ENCODE measurements at regions not wholly inside any gene's neighbourhood (a gene's known extent, or its start where the extent isn't known, plus 50 kb on each side); places are given as distances from the start of the nearest gene placed in this dataset.

DNA sequence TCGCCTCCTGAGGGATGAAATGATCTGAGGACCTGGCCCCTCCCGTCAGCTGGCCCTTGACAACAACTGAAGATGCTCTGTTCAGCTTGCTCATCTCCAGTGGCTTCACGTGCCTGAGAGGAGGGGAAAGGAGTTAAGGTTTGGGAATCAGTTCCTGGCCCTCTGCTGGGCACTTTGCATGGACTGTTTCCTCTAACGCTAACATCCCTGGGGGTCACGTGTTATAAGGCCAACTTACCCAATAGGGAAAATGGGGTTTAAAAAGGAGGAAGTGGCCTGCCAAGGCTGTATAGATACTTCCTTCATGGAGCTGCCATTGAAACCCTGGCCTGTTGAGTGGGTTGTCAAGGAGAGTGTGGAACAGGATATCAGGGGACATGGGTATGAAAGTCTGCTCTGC, 65.6 kb downstream of the OR13H1 start:
- TF ChIP-seq CEBPB (IDR thresholded peaks at IDR 0.05; ENCODE audit: low read depth) (no peak), POLR2A (IDR thresholded peaks at IDR 0.05; ENCODE audit: borderline replicate concordance, extremely low read depth, insufficient read depth, insufficient read length) (no peak), POLR2AphosphoS5 (IDR thresholded peaks at IDR 0.05; ENCODE audit: low read depth, low read length) (no peak), TCF7L2 (IDR thresholded peaks at IDR 0.05; ENCODE audit: borderline replicate concordance, extremely low read depth, insufficient read depth, insufficient read length) (no peak), RAD21 (IDR thresholded peaks at IDR 0.05; ENCODE audit: low read depth) (no peak), ZNF274 (IDR thresholded peaks at IDR 0.05; ENCODE audit: low read depth, low read length) (no peak), EGR1 (IDR thresholded peaks at IDR 0.05; ENCODE audit: low read depth) (no peak), EZH2 (IDR thresholded peaks at IDR 0.05) (no peak), ZFX (IDR thresholded peaks at IDR 0.05) (no peak), SRF (IDR thresholded peaks at IDR 0.05; ENCODE audit: low read depth) (no peak)
- TF ChIP-seq, protein P1, sequence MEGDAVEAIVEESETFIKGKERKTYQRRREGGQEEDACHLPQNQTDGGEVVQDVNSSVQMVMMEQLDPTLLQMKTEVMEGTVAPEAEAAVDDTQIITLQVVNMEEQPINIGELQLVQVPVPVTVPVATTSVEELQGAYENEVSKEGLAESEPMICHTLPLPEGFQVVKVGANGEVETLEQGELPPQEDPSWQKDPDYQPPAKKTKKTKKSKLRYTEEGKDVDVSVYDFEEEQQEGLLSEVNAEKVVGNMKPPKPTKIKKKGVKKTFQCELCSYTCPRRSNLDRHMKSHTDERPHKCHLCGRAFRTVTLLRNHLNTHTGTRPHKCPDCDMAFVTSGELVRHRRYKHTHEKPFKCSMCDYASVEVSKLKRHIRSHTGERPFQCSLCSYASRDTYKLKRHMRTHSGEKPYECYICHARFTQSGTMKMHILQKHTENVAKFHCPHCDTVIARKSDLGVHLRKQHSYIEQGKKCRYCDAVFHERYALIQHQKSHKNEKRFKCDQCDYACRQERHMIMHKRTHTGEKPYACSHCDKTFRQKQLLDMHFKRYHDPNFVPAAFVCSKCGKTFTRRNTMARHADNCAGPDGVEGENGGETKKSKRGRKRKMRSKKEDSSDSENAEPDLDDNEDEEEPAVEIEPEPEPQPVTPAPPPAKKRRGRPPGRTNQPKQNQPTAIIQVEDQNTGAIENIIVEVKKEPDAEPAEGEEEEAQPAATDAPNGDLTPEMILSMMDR (IDR thresholded peaks at IDR 0.05 in 2 of 3, conservative IDR thresholded peaks at IDR 0.05 in 1 of 3; ENCODE audit: borderline replicate concordance in 1 of 3, insufficient read depth in 1 of 3, low read depth in 2 of 3, low read length in 2 of 3) = no peak
- TF ChIP-seq, protein P2, sequence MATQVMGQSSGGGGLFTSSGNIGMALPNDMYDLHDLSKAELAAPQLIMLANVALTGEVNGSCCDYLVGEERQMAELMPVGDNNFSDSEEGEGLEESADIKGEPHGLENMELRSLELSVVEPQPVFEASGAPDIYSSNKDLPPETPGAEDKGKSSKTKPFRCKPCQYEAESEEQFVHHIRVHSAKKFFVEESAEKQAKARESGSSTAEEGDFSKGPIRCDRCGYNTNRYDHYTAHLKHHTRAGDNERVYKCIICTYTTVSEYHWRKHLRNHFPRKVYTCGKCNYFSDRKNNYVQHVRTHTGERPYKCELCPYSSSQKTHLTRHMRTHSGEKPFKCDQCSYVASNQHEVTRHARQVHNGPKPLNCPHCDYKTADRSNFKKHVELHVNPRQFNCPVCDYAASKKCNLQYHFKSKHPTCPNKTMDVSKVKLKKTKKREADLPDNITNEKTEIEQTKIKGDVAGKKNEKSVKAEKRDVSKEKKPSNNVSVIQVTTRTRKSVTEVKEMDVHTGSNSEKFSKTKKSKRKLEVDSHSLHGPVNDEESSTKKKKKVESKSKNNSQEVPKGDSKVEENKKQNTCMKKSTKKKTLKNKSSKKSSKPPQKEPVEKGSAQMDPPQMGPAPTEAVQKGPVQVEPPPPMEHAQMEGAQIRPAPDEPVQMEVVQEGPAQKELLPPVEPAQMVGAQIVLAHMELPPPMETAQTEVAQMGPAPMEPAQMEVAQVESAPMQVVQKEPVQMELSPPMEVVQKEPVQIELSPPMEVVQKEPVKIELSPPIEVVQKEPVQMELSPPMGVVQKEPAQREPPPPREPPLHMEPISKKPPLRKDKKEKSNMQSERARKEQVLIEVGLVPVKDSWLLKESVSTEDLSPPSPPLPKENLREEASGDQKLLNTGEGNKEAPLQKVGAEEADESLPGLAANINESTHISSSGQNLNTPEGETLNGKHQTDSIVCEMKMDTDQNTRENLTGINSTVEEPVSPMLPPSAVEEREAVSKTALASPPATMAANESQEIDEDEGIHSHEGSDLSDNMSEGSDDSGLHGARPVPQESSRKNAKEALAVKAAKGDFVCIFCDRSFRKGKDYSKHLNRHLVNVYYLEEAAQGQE (IDR thresholded peaks at IDR 0.05; ENCODE audit: low read depth) = no peak
